ENCODE measurements at regions not wholly inside any gene's neighbourhood (a gene's known extent, or its start where the extent isn't known, plus 50 kb on each side); places are given as distances from the start of the nearest gene placed in this dataset.

- DNase-seq (ENCODE audit: low spot score) = no peak
Observed at GRCh38 chr12:105805730-105806399, 332.9 kb downstream of the NUAK1 start.

GRCh38 chr12:105806400-105806770, 332.4 kb downstream of the NUAK1 start:
- no peak for DNase-seq (ENCODE audit: low spot score)

- DNase-seq (ENCODE audit: low spot score) = no peak
Observed at GRCh38 chr12:105812366-105812765, 326.4 kb downstream of the NUAK1 start.

- DNase-seq (ENCODE audit: low spot score) = no peak
Observed at GRCh38 chr12:105813201-105813600, 325.6 kb downstream of the NUAK1 start.

GRCh38 chr12:105814283-105814682, 324.5 kb downstream of the NUAK1 start:
- no peak for DNase-seq (ENCODE audit: low spot score)

GRCh38 chr12:105819549-105819948, 319.2 kb downstream of the NUAK1 start:
- DNase-seq (ENCODE audit: low spot score) = no peak

GRCh38 chr12:105820429-105821125, 318.2 kb downstream of the NUAK1 start:
- peak; percentile 71 for DNase-seq (ENCODE audit: low spot score)

- no peak for DNase-seq (ENCODE audit: low spot score)
Observed at GRCh38 chr12:105822131-105823105, 316.3 kb downstream of the NUAK1 start.

GRCh38 chr12:105823810-105824209, 314.9 kb downstream of the NUAK1 start:
- DNase-seq (ENCODE audit: low spot score) = no peak

GRCh38 chr12:105825141-105825540, 313.6 kb downstream of the NUAK1 start:
- DNase-seq (ENCODE audit: low spot score) = no peak

GRCh38 chr12:105831372-105831771, 307.4 kb downstream of the NUAK1 start:
- no peak for DNase-seq (ENCODE audit: low spot score)

- DNase-seq (ENCODE audit: low spot score) = no peak
Observed at GRCh38 chr12:105832021-105832420, 306.7 kb downstream of the NUAK1 start.

GRCh38 chr12:105832806-105833205, 305.9 kb downstream of the NUAK1 start:
- no peak for DNase-seq (ENCODE audit: low spot score)

GRCh38 chr12:105834496-105834895, 304.3 kb downstream of the NUAK1 start:
- DNase-seq (ENCODE audit: low spot score) = no peak

GRCh38 chr12:105835580-105836241, 303.0 kb downstream of the NUAK1 start:
- no peak for DNase-seq (ENCODE audit: low spot score)

- no peak for DNase-seq (ENCODE audit: low spot score)
Observed at GRCh38 chr12:105836242-105836622, 302.5 kb downstream of the NUAK1 start.

GRCh38 chr12:105839629-105840127, 299.1 kb downstream of the NUAK1 start:
- no peak for DNase-seq (ENCODE audit: low spot score)

GRCh38 chr12:105840384-105840783, 298.4 kb downstream of the NUAK1 start:
- no peak for DNase-seq (ENCODE audit: low spot score)

GRCh38 chr12:105841840-105842239, 296.9 kb downstream of the NUAK1 start:
- no peak for DNase-seq (ENCODE audit: low spot score)

- DNase-seq (ENCODE audit: low spot score) = no peak
Observed at GRCh38 chr12:105843561-105843960, 295.2 kb downstream of the NUAK1 start.

- DNase-seq (ENCODE audit: low spot score) = peak; percentile 48
Observed at GRCh38 chr12:105843986-105844760, 294.6 kb downstream of the NUAK1 start.
